ENCODE measurements at regions not wholly inside any gene's neighbourhood (a gene's known extent, or its start where the extent isn't known, plus 50 kb on each side); places are given as distances from the start of the nearest gene placed in this dataset.

GRCh38 chr3:3538451-3538850, 260.8 kb upstream of the LRRN1 start:
- TF ChIP-seq EZH2 (IDR thresholded peaks at IDR 0.05; ENCODE audit: insufficient read depth, low read length) (no peak), CTCF (IDR thresholded peaks at IDR 0.05; ENCODE audit: insufficient read depth, low read depth, low read length) (no peak)
- Histone ChIP-seq H3K9me3 (ENCODE audit: insufficient read depth, low read depth, low read length) (no peaks in the 10 kb centered on the region), H3K4me2 (ENCODE audit: low read length) (no peak overlapping the region), H3K27me3 (ENCODE audit: insufficient read depth, low read length) (no peaks in the 10 kb centered on the region), H3K4me1 (ENCODE audit: insufficient read depth, low read length) (no peaks in the 10 kb centered on the region), H2AFZ (ENCODE audit: low read depth, low read length) (no peak overlapping the region), H3K27ac (ENCODE audit: low read depth, low read length) (no peak overlapping the region), H3K9ac (ENCODE audit: low read length) (no peak overlapping the region), H4K20me1 (ENCODE audit: insufficient read depth, low read length) (no peaks in the 10 kb centered on the region), H3K36me3 (ENCODE audit: insufficient read depth, low read length) (no peaks in the 10 kb centered on the region), H3K4me3 (ENCODE audit: insufficient read depth, low read depth, low read length) (no peak overlapping the region), H3K79me2 (ENCODE audit: insufficient read depth, low read length) (no peaks in the 10 kb centered on the region)
- H3K4me3 Mint-ChIP-seq (ENCODE audit: unreplicated experiment): no peak overlapping the region
- H3K9me3 Mint-ChIP-seq (ENCODE audit: unreplicated experiment): no peaks in the 10 kb centered on the region
- DNase-seq (ENCODE audit: low read depth): no peak
- no peak overlapping the region for H3K27ac Mint-ChIP-seq (ENCODE audit: unreplicated experiment)
- FAIRE-seq: no peak
- no peaks in the 10 kb centered on the region for H3K4me1 Mint-ChIP-seq (ENCODE audit: low read depth, unreplicated experiment)
- H3K36me3 Mint-ChIP-seq (ENCODE audit: low read depth, unreplicated experiment): no peaks in the 10 kb centered on the region
- H3K27me3 Mint-ChIP-seq (ENCODE audit: low read depth, unreplicated experiment): no peaks in the 10 kb centered on the region

- H3K79me2 ChIP-seq (ENCODE audit: insufficient read depth, low read length): no peaks in the 10 kb centered on the region
- no peak overlapping the region for H3K27ac ChIP-seq (ENCODE audit: low read depth, low read length)
- Mint-ChIP-seq H3K4me1 (ENCODE audit: low read depth, unreplicated experiment) (no peaks in the 10 kb centered on the region), H3K36me3 (ENCODE audit: low read depth, unreplicated experiment) (no peaks in the 10 kb centered on the region), H3K4me3 (ENCODE audit: unreplicated experiment) (no peak overlapping the region), H3K27me3 (ENCODE audit: low read depth, unreplicated experiment) (no peaks in the 10 kb centered on the region), H3K9me3 (ENCODE audit: unreplicated experiment) (peaks cover 2% of the 10 kb centered on the region), H3K27ac (ENCODE audit: unreplicated experiment) (no peak overlapping the region)
- H3K4me1 ChIP-seq (ENCODE audit: insufficient read depth, low read length): no peaks in the 10 kb centered on the region
- no peaks in the 10 kb centered on the region for H3K36me3 ChIP-seq (ENCODE audit: insufficient read depth, low read length)
- no peak overlapping the region for H3K4me3 ChIP-seq (ENCODE audit: insufficient read depth, low read depth, low read length)
- no peak overlapping the region for H2AFZ ChIP-seq (ENCODE audit: low read depth, low read length)
- H3K4me2 ChIP-seq (ENCODE audit: low read length): no peak overlapping the region
- no peaks in the 10 kb centered on the region for H3K27me3 ChIP-seq (ENCODE audit: insufficient read depth, low read length)
- no peak for DNase-seq (ENCODE audit: low read depth)
- H3K9ac ChIP-seq (ENCODE audit: low read length): no peak overlapping the region
- FAIRE-seq: no peak
- H3K9me3 ChIP-seq (ENCODE audit: insufficient read depth, low read depth, low read length): no peaks in the 10 kb centered on the region
- TF ChIP-seq CTCF (IDR thresholded peaks at IDR 0.05; ENCODE audit: insufficient read depth, low read depth, low read length): no peak
- no peak for TF ChIP-seq EZH2 (IDR thresholded peaks at IDR 0.05; ENCODE audit: insufficient read depth, low read length)
- no peaks in the 10 kb centered on the region for H4K20me1 ChIP-seq (ENCODE audit: insufficient read depth, low read length)
These were observed 266.7 kb upstream of the LRRN1 start for GRCh38 chr3:3532508-3532907.

GRCh38 chr3:3531476-3531875, 267.8 kb upstream of the LRRN1 start:
- Mint-ChIP-seq H3K27me3 (ENCODE audit: low read depth, unreplicated experiment) (no peaks in the 10 kb centered on the region), H3K4me1 (ENCODE audit: low read depth, unreplicated experiment) (no peaks in the 10 kb centered on the region), H3K4me3 (ENCODE audit: unreplicated experiment) (no peak overlapping the region), H3K36me3 (ENCODE audit: low read depth, unreplicated experiment) (no peaks in the 10 kb centered on the region), H3K27ac (ENCODE audit: unreplicated experiment) (no peak overlapping the region), H3K9me3 (ENCODE audit: unreplicated experiment) (peaks cover 2% of the 10 kb centered on the region)
- H3K27ac ChIP-seq (ENCODE audit: low read depth, low read length): no peak overlapping the region
- DNase-seq (ENCODE audit: low read depth): no peak
- H3K36me3 ChIP-seq (ENCODE audit: insufficient read depth, low read length): no peaks in the 10 kb centered on the region
- no peaks in the 10 kb centered on the region for H3K27me3 ChIP-seq (ENCODE audit: insufficient read depth, low read length)
- no peaks in the 10 kb centered on the region for H3K79me2 ChIP-seq (ENCODE audit: insufficient read depth, low read length)
- H3K9ac ChIP-seq (ENCODE audit: low read length): no peak overlapping the region
- no peak overlapping the region for H3K4me2 ChIP-seq (ENCODE audit: low read length)
- H3K9me3 ChIP-seq (ENCODE audit: insufficient read depth, low read depth, low read length): no peaks in the 10 kb centered on the region
- no peaks in the 10 kb centered on the region for H4K20me1 ChIP-seq (ENCODE audit: insufficient read depth, low read length)
- H3K4me3 ChIP-seq (ENCODE audit: insufficient read depth, low read depth, low read length): no peak overlapping the region
- no peaks in the 10 kb centered on the region for H3K4me1 ChIP-seq (ENCODE audit: insufficient read depth, low read length)
- TF ChIP-seq CTCF (IDR thresholded peaks at IDR 0.05; ENCODE audit: insufficient read depth, low read depth, low read length): no peak
- no peak for TF ChIP-seq EZH2 (IDR thresholded peaks at IDR 0.05; ENCODE audit: insufficient read depth, low read length)
- no peak overlapping the region for H2AFZ ChIP-seq (ENCODE audit: low read depth, low read length)
- FAIRE-seq: no peak
